Natural killer cell (primary cell): ENCODE measurements at regions not wholly inside any gene's neighbourhood (a gene's known extent, or its start where the extent isn't known, plus 50 kb on each side); places are given as distances from the start of the nearest gene placed in this dataset.

Experiments used
- ATAC-seq, 3 donors: fragments of 150-1000 bp in 2 of 3; fragments of 200-7000 bp in 1 of 3; cut with Tn5 transposase; 1 replicate in 1 of 3; 2 replicates in 2 of 3; pipeline ENCODE4 v1.10.0; 2021; ENCODE audit warnings: mild to moderate bottlenecking in 2 of 3, moderate library complexity in 2 of 3
- DNase-seq, 2 donors: peaks; one replicate each; pipeline versions ENCODE4 v3.0.0 to v3.0.0-alpha.2; 2013 to 2021; ENCODE audit warnings: mixed read lengths in 1 of 2
- H3K27ac ChIP-seq: one replicate; pipeline ENCODE4 v1.5.1; 2013; ENCODE audit warnings: mild to moderate bottlenecking, low read length
- H3K27me3 ChIP-seq: one replicate; pipeline ENCODE4 v1.6.1; 2013; ENCODE audit warnings: low read length; ENCODE audit not compliant: control insufficient read depth, insufficient read depth
- H3K36me3 ChIP-seq: one replicate; pipeline ENCODE4 v1.6.1; 2013; ENCODE audit warnings: low read length; ENCODE audit not compliant: control insufficient read depth, insufficient read depth
- H3K4me1 ChIP-seq: one replicate; pipeline ENCODE4 v1.6.1; 2013; ENCODE audit warnings: low read length; ENCODE audit not compliant: control insufficient read depth, insufficient read depth
- H3K4me3 ChIP-seq: one replicate; pipeline ENCODE4 v1.5.1; 2013; ENCODE audit warnings: low read length
- H3K9me3 ChIP-seq: one replicate; pipeline ENCODE4 v1.6.1; 2013; ENCODE audit warnings: low read length; ENCODE audit not compliant: control insufficient read depth, insufficient read depth
- H3K27ac Mint-ChIP-seq, 2 donors: one replicate each; pipeline ENCODE4 v1.8.0; 2022; ENCODE audit warnings: mild to moderate bottlenecking in 2 of 2, mixed read lengths in 2 of 2, moderate library complexity in 1 of 2
- H3K27me3 Mint-ChIP-seq, 2 donors: one replicate each; pipeline ENCODE4 v1.8.0; 2022; ENCODE audit warnings: low read depth in 2 of 2, mixed read lengths in 2 of 2
- H3K36me3 Mint-ChIP-seq: one replicate; pipeline ENCODE4 v1.8.0; 2022; ENCODE audit warnings: mixed read lengths
- H3K4me1 Mint-ChIP-seq, 2 donors: one replicate each; pipeline ENCODE4 v1.8.0; 2022; ENCODE audit warnings: mixed read lengths in 2 of 2
- H3K4me3 Mint-ChIP-seq: one replicate; pipeline ENCODE4 v1.8.0; 2022; ENCODE audit warnings: mild to moderate bottlenecking, moderate library complexity, mixed read lengths
- H3K9me3 Mint-ChIP-seq, 2 donors: one replicate each; pipeline ENCODE4 v1.8.0; 2022; ENCODE audit warnings: mixed read lengths in 2 of 2
- CTCF ChIP-seq: fragments of 200-600 bp; IDR thresholded peaks from one replicate; pipeline ENCODE4 v1.8.0; 2022; ENCODE audit warnings: antibody characterized with exemption
- WGBS: methylation state at CpG from one replicate; pipeline ENCODE4 v1.1.7; 2013; ENCODE audit warnings: missing lambda C conversion rate; ENCODE audit not compliant: insufficient coverage; 5-methylcytosine and 5-hydroxymethylcytosine counted together
- intact Hi-C: fragments of 100-400 bp; cut with micrococcal nuclease; formaldehyde crosslinking; loops from one replicate; pipeline ENCODE4 v1.14.2; 2022

DNA sequence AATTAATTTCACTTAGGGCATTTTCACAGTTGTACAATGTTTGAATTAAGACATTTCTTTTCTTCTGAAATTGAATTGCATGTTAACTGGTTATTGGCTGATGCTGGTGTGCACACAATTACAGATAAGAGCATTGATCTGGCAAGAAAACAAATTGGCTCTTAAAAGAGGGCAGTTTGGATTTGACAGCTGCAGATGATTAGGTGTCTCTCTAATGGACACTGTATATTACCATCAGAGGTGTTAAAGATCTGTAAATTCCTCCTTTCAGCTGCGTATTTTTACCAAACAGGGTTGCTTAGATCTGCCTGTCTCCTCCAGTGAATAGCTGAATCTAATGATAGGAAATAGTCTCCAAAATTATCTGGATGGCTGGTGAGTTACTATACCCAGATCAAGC lies 198.5 kb downstream of the BLID start:
- H3K9me3 ChIP-seq, result no peaks in the 10 kb centered on the region
- Mint-ChIP-seq H3K4me1 (no peaks in the 10 kb centered on the region), H3K27me3 (peaks cover 4 to 21% of the 10 kb centered on the region in 2 donors), H3K27ac (no peak overlapping the region), H3K36me3 (no peaks in the 10 kb centered on the region), H3K9me3 (no peaks in the 10 kb centered on the region), H3K4me3 (no peak overlapping the region)
- no peak for DNase-seq
- ATAC-seq, result no peak
- no peaks in the 10 kb centered on the region for H3K27me3 ChIP-seq
- no peak overlapping the region for H3K27ac ChIP-seq
- 67% methylated on average over 1 of the region's 1 CpG for WGBS
- no peak for TF ChIP-seq CTCF
- H3K36me3 ChIP-seq, result no peaks in the 10 kb centered on the region
- H3K4me1 ChIP-seq, result no peaks in the 10 kb centered on the region
- intact Hi-C loops, result no loop called here
- H3K4me3 ChIP-seq, result no peak overlapping the region

DNA sequence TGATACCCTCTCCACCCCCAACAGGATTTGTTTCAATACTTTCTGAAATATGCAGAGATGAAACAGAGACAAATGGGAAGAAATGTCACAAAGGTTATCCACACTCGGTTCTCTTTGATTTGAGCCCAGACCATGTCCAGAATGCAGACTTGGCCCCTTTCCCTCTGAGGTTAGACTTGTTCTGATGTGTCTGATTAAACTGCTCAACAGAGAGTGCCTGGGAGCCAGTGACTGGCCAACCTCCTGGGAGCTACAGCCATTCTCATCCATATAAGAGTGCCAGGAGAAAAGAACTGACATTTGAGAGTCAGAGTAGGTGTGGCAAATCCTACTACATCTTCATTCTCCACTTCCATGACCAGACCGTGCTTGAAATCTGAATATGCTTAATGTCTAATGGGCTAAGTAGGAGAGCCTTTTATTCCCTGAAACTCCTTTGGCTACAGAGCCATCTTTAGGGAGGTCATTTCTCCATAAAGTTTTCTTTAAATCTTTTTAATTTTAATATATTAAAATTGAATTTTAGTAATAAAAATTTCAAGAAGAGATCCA lies 201.4 kb downstream of the BLID start:
- Histone ChIP-seq H3K4me3 (no peak overlapping the region), H3K4me1 (no peaks in the 10 kb centered on the region), H3K27ac (no peak overlapping the region), H3K9me3 (no peaks in the 10 kb centered on the region), H3K27me3 (no peaks in the 10 kb centered on the region), H3K36me3 (no peaks in the 10 kb centered on the region)
- Mint-ChIP-seq H3K4me1 (no peaks in the 10 kb centered on the region), H3K27me3 (peaks cover 6 to 10% of the 10 kb centered on the region in 2 donors), H3K9me3 (peaks cover 0 to 3% of the 10 kb centered on the region in 2 donors), H3K36me3 (no peaks in the 10 kb centered on the region), H3K4me3 (no peak overlapping the region), H3K27ac (no peak overlapping the region)
- DNase-seq (no peak), ATAC-seq (no peak)
- intact Hi-C loops, result no loop called here
- TF ChIP-seq CTCF, result no peak
- 87% methylated on average over 1 of the region's 2 CpGs for WGBS

- no peaks in the 10 kb centered on the region for H3K36me3 ChIP-seq
- WGBS, result 91% methylated on average over 2 of the region's 2 CpGs
- Mint-ChIP-seq H3K4me1 (peaks cover 13 to 22% of the 10 kb centered on the region in 2 donors), H3K27ac (no peak overlapping the region), H3K9me3 (peaks cover 0 to 6% of the 10 kb centered on the region in 2 donors), H3K4me3 (no peak overlapping the region), H3K27me3 (peaks cover 17 to 20% of the 10 kb centered on the region in 2 donors), H3K36me3 (no peaks in the 10 kb centered on the region)
- H3K9me3 ChIP-seq, result no peaks in the 10 kb centered on the region
- DNase-seq, result no peak
- ATAC-seq, result no peak
- H3K27me3 ChIP-seq, result no peaks in the 10 kb centered on the region
- H3K4me3 ChIP-seq, result no peak overlapping the region
- H3K27ac ChIP-seq, result no peak overlapping the region
- peaks cover 4% of the 10 kb centered on the region for H3K4me1 ChIP-seq
- no peak for TF ChIP-seq CTCF
- intact Hi-C loops, result no loop called here
These were observed 206.4 kb downstream of the BLID start for GRCh38 chr11:121909596-121909995.

DNA sequence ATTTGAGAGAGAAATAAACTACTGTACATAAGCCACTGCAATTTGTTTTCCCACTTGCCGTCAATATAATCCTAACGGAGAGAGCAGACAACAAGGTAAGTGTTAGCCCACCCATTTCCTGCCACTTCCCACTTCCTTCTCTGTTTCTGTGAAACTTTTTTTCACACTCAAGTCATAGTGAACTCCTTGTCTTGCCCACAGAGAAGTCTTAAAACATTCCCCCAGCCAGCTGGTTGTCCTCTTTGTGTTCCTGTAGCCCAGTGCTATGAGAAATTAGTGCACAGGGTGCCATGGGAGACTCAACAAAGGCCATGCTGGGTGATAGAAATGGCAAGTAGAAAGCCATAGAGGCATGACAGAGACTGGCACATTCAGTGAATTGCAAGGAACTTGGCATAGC lies 208.6 kb downstream of the BLID start:
- Mint-ChIP-seq H3K36me3 (no peaks in the 10 kb centered on the region), H3K4me1 (peaks cover 13 to 22% of the 10 kb centered on the region in 2 donors), H3K27me3 (peaks cover 17 to 20% of the 10 kb centered on the region in 2 donors), H3K27ac (no peak overlapping the region), H3K4me3 (peak overlapping the region; percentile 0), H3K9me3 (peaks cover 0 to 6% of the 10 kb centered on the region in 2 donors)
- Histone ChIP-seq H3K9me3 (no peaks in the 10 kb centered on the region), H3K36me3 (no peaks in the 10 kb centered on the region), H3K27me3 (no peaks in the 10 kb centered on the region), H3K4me1 (peaks cover 4% of the 10 kb centered on the region), H3K4me3 (no peak overlapping the region), H3K27ac (no peak overlapping the region)
- ATAC-seq, result peak in 1 of 3 donors; percentile 26
- WGBS, result 0% methylated on average over 2 of the region's 2 CpGs
- no peak for DNase-seq
- no peak for TF ChIP-seq CTCF
- intact Hi-C loops, result no loop called here
